Activated CD8-positive, alpha-beta T cell treated with anti-CD3 and anti-CD28 coated beads for 36 hours (primary cell): ENCODE measurements at regions not wholly inside any gene's neighbourhood (a gene's known extent, or its start where the extent isn't known, plus 50 kb on each side); places are given as distances from the start of the nearest gene placed in this dataset.
"Not testable (repeated sequence)": the region's sequence is repeated elsewhere in the genome, so short reads cannot be mapped to it uniquely, and the experiment has no call there.

Experiments used
- ATAC-seq: fragments of 200-7000 bp; cut with Tn5 transposase; one replicate; pipeline ENCODE4 v1.10.0; 2021; ENCODE audit warnings: mild to moderate bottlenecking, moderate library complexity
- CTCF ChIA-PET: fragments of 350-600 bp; sonication (Branson Sonifier 250); formaldehyde crosslinking; loops from one replicate; lab custom pipeline; 2021; ENCODE audit warnings: antibody characterized with exemption; lab: Charles Lee
- POLR2A ChIA-PET: fragments of 350-600 bp; sonication (Branson Sonifier 250); formaldehyde crosslinking; loops from one replicate; lab custom pipeline; 2021; ENCODE audit warnings: antibody characterized with exemption; lab: Charles Lee
- DNase-seq: peaks from one replicate; pipeline ENCODE4 v3.0.0-alpha.2; 2020
- H3K27ac Mint-ChIP-seq: one replicate; pipeline ENCODE4 v1.8.0; 2021; ENCODE audit warnings: mild to moderate bottlenecking, mixed read lengths
- H3K27me3 Mint-ChIP-seq: one replicate; pipeline ENCODE4 v1.8.0; 2021; ENCODE audit warnings: mixed read lengths
- H3K36me3 Mint-ChIP-seq: one replicate; pipeline ENCODE4 v1.8.0; 2021; ENCODE audit warnings: low read depth, mixed read lengths
- H3K4me1 Mint-ChIP-seq: one replicate; pipeline ENCODE4 v1.8.0; 2021; ENCODE audit warnings: low read depth, mixed read lengths
- H3K4me3 Mint-ChIP-seq: one replicate; pipeline ENCODE4 v1.8.0; 2021; ENCODE audit warnings: mild to moderate bottlenecking, moderate library complexity, mixed read lengths
- H3K9me3 Mint-ChIP-seq: one replicate; pipeline ENCODE4 v1.8.0; 2021; ENCODE audit warnings: mixed read lengths
- CTCF ChIP-seq: fragments of 200-600 bp; IDR thresholded peaks from one replicate; pipeline ENCODE4 v1.8.0; 2022; ENCODE audit warnings: antibody characterized with exemption, mild to moderate bottlenecking
- intact Hi-C: fragments of 100-400 bp; cut with micrococcal nuclease; formaldehyde crosslinking; loops from one replicate; pipeline ENCODE4 v1.10.0; 2022

- ChIA-PET CTCF (no interaction called here), POLR2A (no interaction called here)
- TF ChIP-seq CTCF, result no peak
- Mint-ChIP-seq H3K4me3 (no peak overlapping the region), H3K36me3 (no peaks in the 10 kb centered on the region), H3K27ac (no peak overlapping the region), H3K9me3 (no peaks in the 10 kb centered on the region), H3K4me1 (no peaks in the 10 kb centered on the region), H3K27me3 (peaks cover 20% of the 10 kb centered on the region)
- intact Hi-C loops, result no loop called here
- DNase-seq, result no peak
- ATAC-seq, result no peak
Observed at GRCh38 chr1:108314815-108315214, 70.9 kb upstream of the NBPF4 start.

- POLR2A ChIA-PET, result no interaction called here
- no peak overlapping the region for H3K27ac Mint-ChIP-seq
- peaks cover 20% of the 10 kb centered on the region for H3K27me3 Mint-ChIP-seq
- no peaks in the 10 kb centered on the region for H3K4me1 Mint-ChIP-seq
- no peaks in the 10 kb centered on the region for H3K36me3 Mint-ChIP-seq
- H3K9me3 Mint-ChIP-seq, result no peaks in the 10 kb centered on the region
- no peak for TF ChIP-seq CTCF
- CTCF ChIA-PET, result no interaction called here
- H3K4me3 Mint-ChIP-seq, result no peak overlapping the region
- DNase-seq (no peak), ATAC-seq (no peak)
- intact Hi-C loops, result no loop called here
Observed at GRCh38 chr1:108316545-108316944, 72.7 kb upstream of the NBPF4 start.

GRCh38 chr1:108320849-108321248, 77.0 kb upstream of the NBPF4 start:
- H3K36me3 Mint-ChIP-seq, result no peaks in the 10 kb centered on the region
- no peak overlapping the region for H3K27ac Mint-ChIP-seq
- POLR2A ChIA-PET, result no interaction called here
- CTCF ChIA-PET, result no interaction called here
- no peak for ATAC-seq
- no peak overlapping the region for H3K4me3 Mint-ChIP-seq
- H3K27me3 Mint-ChIP-seq, result peaks cover 11% of the 10 kb centered on the region
- no peaks in the 10 kb centered on the region for H3K4me1 Mint-ChIP-seq
- peaks cover 2% of the 10 kb centered on the region for H3K9me3 Mint-ChIP-seq
- no peak for DNase-seq
- no peak for TF ChIP-seq CTCF
- intact Hi-C loops, result no loop called here

- H3K36me3 Mint-ChIP-seq, H3K27ac Mint-ChIP-seq, ATAC-seq, H3K4me3 Mint-ChIP-seq, H3K4me1 Mint-ChIP-seq, H3K9me3 Mint-ChIP-seq, intact Hi-C loops, DNase-seq, POLR2A ChIA-PET, CTCF ChIA-PET: not testable (repeated sequence)
- H3K27me3 Mint-ChIP-seq, result peaks cover 29% of the 10 kb centered on the region
Observed at GRCh38 chr1:108325338-108325737, 81.5 kb upstream of the NBPF4 start.

GRCh38 chr1:108327534-108328466, 83.9 kb upstream of the NBPF4 start:
- no peak overlapping the region for H3K4me3 Mint-ChIP-seq
- H3K9me3 Mint-ChIP-seq, result peaks cover 6% of the 10 kb centered on the region
- ChIA-PET POLR2A (no interaction called here), CTCF (no interaction called here)
- TF ChIP-seq CTCF, result no peak
- ATAC-seq (no peak), DNase-seq (peak; percentile 3)
- no peak overlapping the region for H3K27ac Mint-ChIP-seq
- intact Hi-C loops, result no loop called here
- no peaks in the 10 kb centered on the region for H3K4me1 Mint-ChIP-seq
- no peaks in the 10 kb centered on the region for H3K36me3 Mint-ChIP-seq
- peaks cover 32% of the 10 kb centered on the region for H3K27me3 Mint-ChIP-seq
